CD4-positive, alpha-beta T cell treated with Interferon gamma for 1 hour (primary cell): ENCODE measurements at regions not wholly inside any gene's neighbourhood (a gene's known extent, or its start where the extent isn't known, plus 50 kb on each side); places are given as distances from the start of the nearest gene placed in this dataset.

Experiments used
- DNase-seq: peaks from one replicate; pipeline ENCODE4 v3.0.0-alpha.2; 2020

- no peak for DNase-seq
Observed at GRCh38 chr6:137737836-137738596, 129.0 kb upstream of the TNFAIP3 start.

DNA sequence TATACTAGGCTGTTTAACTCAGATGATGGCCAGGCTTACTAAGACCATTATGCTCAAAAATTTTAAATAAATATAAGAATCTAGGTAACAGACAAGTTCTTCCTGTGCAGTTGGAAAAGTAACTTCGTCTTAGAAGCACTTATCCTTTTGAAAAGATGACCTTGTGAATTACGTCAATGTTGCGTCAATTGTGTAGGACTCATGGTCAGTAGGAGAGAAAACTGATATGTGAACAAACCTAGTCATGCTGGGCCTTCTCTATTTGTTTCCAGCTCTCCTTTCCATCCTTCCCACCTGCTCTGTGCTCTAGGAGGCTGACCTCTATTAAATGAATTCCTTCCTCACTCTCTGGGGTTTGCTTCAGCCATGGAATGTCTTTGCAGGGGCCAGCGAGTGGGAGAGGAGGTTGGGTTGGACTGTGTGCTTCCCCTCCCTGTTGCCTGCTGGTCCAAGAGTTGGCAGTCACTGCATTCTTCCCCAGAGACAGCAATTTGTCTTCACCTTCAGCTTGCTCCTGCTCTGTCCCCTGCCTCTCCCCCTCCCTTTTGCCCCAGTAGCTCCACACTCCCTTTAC is 128.0 kb upstream of the TNFAIP3 start:
- DNase-seq, result no peak

DNA sequence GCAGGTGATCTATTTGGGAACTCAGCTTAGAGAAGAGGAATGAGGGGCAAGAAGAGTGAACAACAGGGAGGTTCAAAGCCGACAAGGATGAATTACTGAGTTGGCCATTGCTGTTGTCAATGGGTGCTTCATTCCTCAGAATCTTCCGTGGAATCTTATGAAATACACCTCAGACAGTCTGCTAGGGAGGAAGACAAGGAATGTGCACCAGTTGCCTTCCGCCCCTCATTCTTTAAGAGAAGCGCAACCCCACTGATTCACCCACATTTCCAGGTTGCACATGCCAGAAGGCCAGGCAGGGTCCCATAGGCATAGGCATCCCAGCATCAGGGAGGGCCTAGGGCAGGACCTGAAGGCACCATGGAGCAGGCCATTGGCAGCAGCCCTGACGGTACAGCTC is 127.5 kb upstream of the TNFAIP3 start:
- no peak for DNase-seq

GRCh38 chr6:137740091-137740755 is 126.8 kb upstream of the TNFAIP3 start:
- DNase-seq, result no peak

GRCh38 chr6:137740967-137741761 is 125.9 kb upstream of the TNFAIP3 start:
- DNase-seq, result no peak

- DNase-seq, result no peak
Observed at GRCh38 chr6:137743493-137743892, 123.6 kb upstream of the TNFAIP3 start.

GRCh38 chr6:137744877-137745276 is 122.2 kb upstream of the TNFAIP3 start:
- no peak for DNase-seq

DNA sequence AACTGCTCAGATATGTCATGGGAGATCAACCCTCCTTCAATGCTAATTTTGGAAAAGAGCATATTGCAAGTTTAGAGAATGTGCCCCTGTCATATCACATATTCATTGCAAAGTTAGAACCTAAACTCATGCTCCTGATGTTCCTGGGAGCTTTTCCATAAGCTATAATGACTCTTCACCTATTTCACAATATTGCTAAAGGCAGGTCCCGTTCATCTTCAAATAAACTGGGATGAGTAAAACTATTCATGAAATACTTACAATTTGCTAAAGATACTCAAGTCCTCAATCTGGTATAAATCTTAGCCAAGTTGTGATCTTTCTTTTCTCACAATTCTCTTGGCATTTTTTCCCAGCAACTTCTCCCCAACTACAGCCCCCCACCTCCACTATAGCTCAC is 121.7 kb upstream of the TNFAIP3 start:
- DNase-seq, result no peak

GRCh38 chr6:137746264-137746663 is 120.8 kb upstream of the TNFAIP3 start:
- DNase-seq, result no peak

DNA sequence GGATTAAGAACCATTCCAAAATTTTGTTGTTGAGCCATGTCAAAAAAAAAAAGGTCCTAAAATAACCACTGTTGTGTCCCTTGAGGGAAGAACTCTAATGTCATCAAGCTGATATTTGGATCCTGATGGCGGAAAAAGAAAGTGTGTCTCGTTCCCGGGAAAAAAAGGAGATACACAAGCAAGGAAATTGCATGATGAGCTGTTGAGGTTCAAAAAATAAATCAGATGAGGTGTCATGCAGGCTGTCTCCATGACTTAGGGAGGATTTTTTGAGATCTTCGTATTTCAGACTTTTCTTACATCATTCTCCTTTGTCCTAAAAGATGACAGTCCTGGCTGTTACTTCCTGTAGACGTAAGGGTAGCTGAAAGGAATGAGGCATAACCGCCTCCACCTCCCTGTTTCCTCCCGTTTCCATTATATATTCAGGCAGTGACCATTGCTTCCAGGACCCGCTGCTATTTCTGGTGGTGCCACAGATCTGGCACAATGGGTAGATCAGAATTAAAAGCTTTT is 117.3 kb upstream of the TNFAIP3 start:
- no peak for DNase-seq

- DNase-seq, result no peak
Observed at GRCh38 chr6:137750297-137750696, 116.8 kb upstream of the TNFAIP3 start.

DNA sequence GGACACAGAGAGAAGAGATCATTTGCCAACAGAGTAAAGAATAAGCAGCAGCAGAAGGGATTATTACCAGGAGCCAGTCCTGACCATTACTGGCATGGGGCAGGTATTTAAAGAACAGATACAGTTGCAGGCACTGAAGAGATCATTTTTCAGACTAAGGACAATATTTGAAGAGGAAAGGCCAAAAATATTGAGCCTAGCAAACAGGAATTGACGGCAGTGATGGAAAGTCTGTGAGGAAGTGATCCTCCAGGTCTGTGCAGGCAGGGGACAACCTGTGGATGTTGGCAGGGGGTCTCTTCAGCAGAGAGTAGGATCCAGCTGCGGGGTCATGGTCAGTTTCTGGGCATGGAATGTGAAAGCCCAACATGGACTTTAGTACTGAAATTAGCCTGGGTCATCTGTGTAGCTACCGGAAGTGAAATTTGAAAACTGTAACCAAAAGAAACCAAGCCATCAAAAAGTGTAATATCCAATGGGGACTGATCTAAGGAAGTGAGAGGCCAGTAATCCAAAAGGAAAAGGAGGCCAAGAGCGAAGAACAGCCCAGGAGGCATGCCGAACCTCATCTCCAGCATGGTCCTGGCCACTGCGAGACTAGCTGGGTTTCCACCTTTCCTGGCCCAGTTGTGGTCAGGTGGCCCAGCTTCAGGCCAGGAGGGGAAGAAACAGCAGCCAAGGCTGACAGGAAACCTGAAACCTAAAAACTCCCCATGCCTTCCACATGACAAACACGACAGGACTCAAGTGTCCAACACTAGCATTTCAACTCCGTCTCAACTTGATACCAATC is 115.1 kb upstream of the TNFAIP3 start:
- no peak for DNase-seq

- DNase-seq, result no peak
Observed at GRCh38 chr6:137754366-137754765, 112.7 kb upstream of the TNFAIP3 start.

- DNase-seq, result no peak
Observed at GRCh38 chr6:137754866-137755265, 112.2 kb upstream of the TNFAIP3 start.

GRCh38 chr6:137755284-137755683 is 111.8 kb upstream of the TNFAIP3 start:
- no peak for DNase-seq

GRCh38 chr6:137756788-137757187 is 110.3 kb upstream of the TNFAIP3 start:
- no peak for DNase-seq

DNA sequence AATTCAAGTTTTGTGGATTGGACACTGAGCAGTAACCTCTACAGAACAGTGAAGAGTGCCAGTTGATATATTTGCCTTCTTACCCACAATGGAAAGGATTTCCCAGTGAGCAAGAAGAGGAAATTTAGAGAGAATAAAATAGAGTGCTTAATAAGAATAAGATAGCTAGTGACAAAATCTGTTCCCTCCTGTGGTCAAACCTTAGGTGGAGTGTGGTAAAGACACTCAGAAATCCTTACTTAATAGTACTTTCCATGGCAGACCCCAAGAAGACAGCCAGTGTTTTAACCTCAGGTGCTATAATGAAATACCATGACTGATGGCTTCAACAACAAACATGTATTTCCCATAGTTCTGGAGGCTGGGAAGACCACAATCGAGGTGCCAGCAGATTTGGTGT is 108.4 kb upstream of the TNFAIP3 start:
- no peak for DNase-seq

DNA sequence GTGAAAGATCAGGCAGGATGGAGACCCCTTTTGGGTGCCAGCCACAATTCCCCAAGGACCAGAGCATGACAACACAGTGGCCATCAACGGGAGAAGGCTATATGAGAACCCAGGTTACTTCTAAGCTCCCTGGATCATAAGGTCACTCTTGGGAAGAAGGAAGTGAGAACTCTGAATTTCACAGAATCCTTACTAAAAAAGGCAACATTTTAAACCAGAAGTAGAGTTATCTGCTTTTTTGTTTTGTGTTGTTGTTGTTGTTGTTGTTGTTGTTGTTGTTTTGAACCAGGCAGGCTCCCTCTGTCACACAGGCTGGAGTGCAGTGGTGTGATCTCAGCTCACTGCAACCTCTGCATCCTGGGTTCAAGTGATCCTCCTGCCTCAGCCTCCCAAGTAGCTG is 107.4 kb upstream of the TNFAIP3 start:
- no peak for DNase-seq

- no peak for DNase-seq
Observed at GRCh38 chr6:137761072-137761471, 106.0 kb upstream of the TNFAIP3 start.

GRCh38 chr6:137761487-137761886 is 105.6 kb upstream of the TNFAIP3 start:
- no peak for DNase-seq

- no peak for DNase-seq
Observed at GRCh38 chr6:137762168-137763090, 104.6 kb upstream of the TNFAIP3 start.
